GM12874 (cell line): ENCODE measurements at regions not wholly inside any gene's neighbourhood (a gene's known extent, or its start where the extent isn't known, plus 50 kb on each side); places are given as distances from the start of the nearest gene placed in this dataset.

ENCODE experiments used
- CTCF ChIP-seq: IDR thresholded peaks from 2 replicates; pipeline ENCODE4 v1.5.1; 2011; ENCODE audit warnings: low read depth, mild to moderate bottlenecking, control low read depth, low read length, moderate library complexity; ENCODE audit not compliant: insufficient read depth

- TF ChIP-seq CTCF: no peak
Measured at GRCh38 chr1:14115976-14116375, 416.0 kb downstream of the PRDM2 start.

- no peak for TF ChIP-seq CTCF
Measured at GRCh38 chr1:14117700-14118099, 417.7 kb downstream of the PRDM2 start.

- TF ChIP-seq CTCF: no peak
Measured at GRCh38 chr1:14118691-14119485, 418.9 kb downstream of the PRDM2 start.

GRCh38 chr1:14120895-14121294 is 420.9 kb downstream of the PRDM2 start:
- TF ChIP-seq CTCF: no peak

GRCh38 chr1:14128096-14128495 is 428.1 kb downstream of the PRDM2 start:
- TF ChIP-seq CTCF: no peak

GRCh38 chr1:14129009-14129408 is 429.0 kb downstream of the PRDM2 start:
- no peak for TF ChIP-seq CTCF

- TF ChIP-seq CTCF: no peak
Measured at GRCh38 chr1:14135070-14135469, 435.1 kb downstream of the PRDM2 start.
